CD4-positive, CD25-positive, alpha-beta regulatory T cell (primary cell): ENCODE measurements at regions not wholly inside any gene's neighbourhood (a gene's known extent, or its start where the extent isn't known, plus 50 kb on each side); places are given as distances from the start of the nearest gene placed in this dataset.
A peak's percentile ranks its signal among the peaks of the same experiment; 100 is the strongest.
"Not testable (repeated sequence)": the region's sequence is repeated elsewhere in the genome, so short reads cannot be mapped to it uniquely, and the experiment has no call there.

Source experiments
- ATAC-seq, 2 donors: fragments of 150-1000 bp; cut with Tn5 transposase; one replicate each; pipeline ENCODE4 v1.10.0; 2021; ENCODE audit warnings: low read depth in 2 of 2, moderate number of reproducible peaks in 2 of 2, moderate library complexity in 1 of 2
- DNase-seq, 3 donors: peaks; one replicate each; pipeline versions ENCODE4 v3.0.0 to v3.0.0-alpha.2; 2012 to 2022; ENCODE audit warnings: mixed read lengths in 1 of 3
- H3K27ac ChIP-seq: one replicate; pipeline ENCODE4 v1.7.0; 2013; ENCODE audit warnings: mild to moderate bottlenecking, low read length; ENCODE audit not compliant: insufficient read depth, poor library complexity, severe bottlenecking
- H3K27me3 ChIP-seq: one replicate; pipeline ENCODE4 v1.7.0; 2013; ENCODE audit warnings: low read length; ENCODE audit not compliant: control insufficient read depth, insufficient read depth
- H3K36me3 ChIP-seq: one replicate; pipeline ENCODE4 v1.7.0; 2013; ENCODE audit warnings: mild to moderate bottlenecking, low read length, moderate library complexity; ENCODE audit not compliant: control insufficient read depth, insufficient read depth
- H3K4me1 ChIP-seq: 2 replicates; pipeline ENCODE4 v1.7.0; 2013; ENCODE audit warnings: mild to moderate bottlenecking, low read length; ENCODE audit not compliant: insufficient read depth, control insufficient read depth, poor library complexity, severe bottlenecking
- H3K4me3 ChIP-seq: one replicate; pipeline ENCODE4 v1.7.0; 2013; ENCODE audit warnings: low read depth, mild to moderate bottlenecking, low read length, moderate library complexity
- H3K9me3 ChIP-seq, 2 experiments: 1 replicate in 1 of 2; 2 replicates in 1 of 2; pipeline ENCODE4 v1.7.0; 2013; ENCODE audit warnings: low read length in 2 of 2, mild to moderate bottlenecking in 1 of 2, moderate library complexity in 1 of 2; ENCODE audit not compliant: control insufficient read depth in 2 of 2
- H3K27ac Mint-ChIP-seq, 3 donors: one replicate each; pipeline ENCODE4 v1.8.0; 2020 to 2022; ENCODE audit warnings: mild to moderate bottlenecking in 3 of 3, mixed read lengths in 3 of 3, moderate library complexity in 2 of 3
- H3K27me3 Mint-ChIP-seq: one replicate; pipeline ENCODE4 v1.8.0; 2022; ENCODE audit warnings: mild to moderate bottlenecking, mixed read lengths
- H3K36me3 Mint-ChIP-seq: one replicate; pipeline ENCODE4 v1.8.0; 2020; ENCODE audit warnings: mixed read lengths
- H3K4me1 Mint-ChIP-seq, 4 donors: one replicate each; pipeline ENCODE4 v1.8.0; 2020 to 2022; ENCODE audit warnings: mixed read lengths in 4 of 4, mild to moderate bottlenecking in 1 of 4
- H3K4me3 Mint-ChIP-seq, 4 donors: one replicate each; pipeline ENCODE4 v1.8.0; 2020 to 2022; ENCODE audit warnings: mild to moderate bottlenecking in 4 of 4, mixed read lengths in 4 of 4, moderate library complexity in 3 of 4
- H3K9me3 Mint-ChIP-seq, 7 donors: one replicate each; pipeline ENCODE4 v1.8.0; 2020 to 2022; ENCODE audit warnings: mixed read lengths in 7 of 7, mild to moderate bottlenecking in 3 of 7, moderate library complexity in 2 of 7

DNA sequence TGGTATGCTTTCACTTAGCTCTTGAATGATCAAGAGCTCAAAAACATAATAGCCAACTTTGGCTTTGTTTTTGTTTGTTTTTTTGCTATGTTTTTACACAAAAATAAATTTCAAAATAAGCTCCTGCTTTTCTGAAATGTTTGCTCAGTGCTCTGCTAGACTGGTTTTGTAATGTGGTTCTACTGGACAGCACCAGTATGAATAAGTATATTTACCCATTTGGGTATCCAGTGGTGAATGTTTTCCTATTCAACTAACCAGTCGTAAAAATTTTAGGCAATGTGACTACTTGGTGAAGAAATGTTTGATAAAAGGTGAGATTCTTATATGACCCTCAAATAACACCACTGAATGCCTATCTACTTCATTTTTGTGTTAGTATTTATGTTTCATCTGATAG is 308.6 kb downstream of the PTPRC start:
- Mint-ChIP-seq H3K27me3 (peaks cover 4% of the 10 kb centered on the region), H3K27ac (no peak overlapping the region), H3K9me3 (peaks cover 0 to 4% (median 0%) of the 10 kb centered on the region in 7 donors), H3K4me1 (no peaks in the 10 kb centered on the region), H3K4me3 (no peak overlapping the region), H3K36me3 (no peaks in the 10 kb centered on the region)
- Histone ChIP-seq H3K4me3 (no peak overlapping the region), H3K27ac (no peak overlapping the region), H3K4me1 (no peaks in the 10 kb centered on the region), H3K9me3 (no peaks in the 10 kb centered on the region), H3K36me3 (no peaks in the 10 kb centered on the region), H3K27me3 (no peaks in the 10 kb centered on the region)
- DNase-seq (no peak), ATAC-seq (no peak)

DNA sequence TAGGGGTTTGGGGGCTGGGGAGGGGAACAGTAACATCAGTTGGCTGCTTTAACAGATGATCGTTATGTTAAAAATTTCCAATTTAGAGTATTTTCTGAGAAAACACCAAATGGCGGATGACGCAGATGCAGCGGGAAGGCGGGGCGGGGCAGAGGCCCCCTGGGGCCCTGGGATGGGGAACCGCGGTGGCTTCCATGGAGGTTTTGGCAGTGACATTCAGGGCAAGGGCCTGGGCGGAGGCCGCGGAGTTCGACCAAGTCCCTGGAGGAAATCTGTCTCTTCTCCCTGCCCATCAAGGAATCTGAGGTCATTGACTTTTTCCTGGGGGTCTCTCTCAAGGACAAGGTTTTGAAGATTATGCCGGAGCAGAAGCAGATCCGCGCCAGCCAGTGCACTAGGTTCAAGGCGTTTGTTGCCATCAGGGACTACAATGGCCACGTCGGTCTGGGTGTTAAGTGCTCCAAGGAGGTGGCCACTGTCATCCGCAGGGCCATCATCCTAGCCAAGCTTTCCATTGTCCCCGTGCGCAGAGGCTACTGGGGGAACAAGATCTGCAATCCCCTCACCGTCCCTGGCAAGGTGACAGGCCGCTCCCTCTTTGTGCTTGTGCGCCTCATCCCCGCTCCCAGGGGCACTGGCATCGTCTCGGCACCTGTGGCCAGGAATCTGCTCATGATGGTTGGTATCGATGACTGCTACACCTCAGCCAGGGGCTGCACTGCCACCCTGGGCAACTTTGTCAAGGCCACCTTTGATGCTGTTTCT is 310.2 kb downstream of the PTPRC start:
- Histone ChIP-seq H3K36me3 (no peaks in the 10 kb centered on the region), H3K27ac (no peak overlapping the region), H3K9me3 (no peaks in the 10 kb centered on the region), H3K4me1 (no peaks in the 10 kb centered on the region), H3K4me3 (no peak overlapping the region), H3K27me3 (no peaks in the 10 kb centered on the region)
- Mint-ChIP-seq H3K27me3 (peaks cover 4% of the 10 kb centered on the region), H3K9me3 (peaks cover 0 to 4% (median 0%) of the 10 kb centered on the region in 7 donors), H3K4me3 (no peak overlapping the region), H3K4me1 (no peaks in the 10 kb centered on the region), H3K36me3 (no peaks in the 10 kb centered on the region), H3K27ac (no peak overlapping the region)
- DNase-seq, result no peak
- ATAC-seq, result no peak

DNA sequence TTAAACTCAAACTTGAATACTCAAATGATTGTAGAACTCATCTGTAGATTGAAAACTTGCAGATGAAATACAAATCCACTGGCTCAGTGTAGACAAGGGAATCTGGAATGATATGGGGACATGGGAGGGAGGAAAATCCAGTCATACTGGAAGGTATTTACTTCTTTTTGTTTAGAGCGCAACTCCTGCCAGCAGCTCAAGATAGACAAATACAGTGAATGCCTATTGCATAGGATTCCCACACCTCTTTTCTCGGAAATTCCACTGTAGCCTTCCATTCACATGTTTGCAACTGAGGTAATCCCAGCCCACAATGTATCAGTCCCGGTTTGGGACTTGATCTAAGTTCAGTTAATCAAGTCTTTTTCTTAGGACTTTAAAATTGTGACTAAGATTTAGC is 311.2 kb downstream of the PTPRC start:
- H3K27me3 ChIP-seq, result no peaks in the 10 kb centered on the region
- DNase-seq (no peak), ATAC-seq (no peak)
- Mint-ChIP-seq H3K4me1 (no peaks in the 10 kb centered on the region), H3K27me3 (peaks cover 4% of the 10 kb centered on the region), H3K36me3 (no peaks in the 10 kb centered on the region), H3K27ac (no peak overlapping the region), H3K9me3 (peaks cover 0 to 9% (median 3%) of the 10 kb centered on the region in 7 donors), H3K4me3 (peak overlapping the region in 1 of 4 donors; percentile 68)
- H3K9me3 ChIP-seq, result no peaks in the 10 kb centered on the region
- H3K27ac ChIP-seq, result no peak overlapping the region
- H3K36me3 ChIP-seq, result no peaks in the 10 kb centered on the region
- H3K4me1 ChIP-seq, result no peaks in the 10 kb centered on the region
- H3K4me3 ChIP-seq, result no peak overlapping the region

GRCh38 chr1:198955085-198955484 is 316.2 kb downstream of the PTPRC start:
- DNase-seq (no peak), ATAC-seq (no peak)
- Histone ChIP-seq H3K27me3 (no peaks in the 10 kb centered on the region), H3K4me1 (no peaks in the 10 kb centered on the region), H3K9me3 (no peaks in the 10 kb centered on the region), H3K36me3 (no peaks in the 10 kb centered on the region), H3K27ac (no peak overlapping the region), H3K4me3 (no peak overlapping the region)
- Mint-ChIP-seq H3K27me3 (no peaks in the 10 kb centered on the region), H3K36me3 (no peaks in the 10 kb centered on the region), H3K4me3 (no peak overlapping the region), H3K27ac (no peak overlapping the region), H3K4me1 (peaks cover 7 to 13% (median 11%) of the 10 kb centered on the region in 4 donors), H3K9me3 (peaks cover 0 to 9% (median 5%) of the 10 kb centered on the region in 7 donors)

DNA sequence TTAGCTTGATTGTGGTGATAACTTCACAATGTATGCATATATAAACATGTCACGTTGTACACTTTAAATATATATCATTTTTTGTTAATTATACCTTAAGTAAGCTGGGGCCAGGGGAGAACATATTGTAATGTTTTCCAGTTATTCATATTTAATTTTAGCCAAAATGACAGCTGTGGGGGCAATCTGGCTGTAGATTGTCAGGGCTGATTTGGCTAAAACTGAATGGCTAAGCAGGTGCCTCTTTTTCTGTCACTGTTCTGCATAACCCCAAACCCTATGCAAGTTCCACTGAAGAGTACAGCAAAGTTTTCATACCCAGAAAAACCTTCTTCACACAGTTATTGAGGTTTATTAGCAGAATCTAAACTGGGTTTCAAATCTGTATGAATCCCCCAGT is 318.2 kb downstream of the PTPRC start:
- Histone ChIP-seq H3K27me3 (no peaks in the 10 kb centered on the region), H3K27ac (no peak overlapping the region), H3K4me3 (no peak overlapping the region), H3K36me3 (no peaks in the 10 kb centered on the region), H3K4me1 (no peaks in the 10 kb centered on the region), H3K9me3 (no peaks in the 10 kb centered on the region)
- Mint-ChIP-seq H3K4me3 (no peak overlapping the region), H3K4me1 (peaks cover 7 to 14% (median 13%) of the 10 kb centered on the region in 4 donors), H3K9me3 (peaks cover 0 to 7% (median 5%) of the 10 kb centered on the region in 7 donors), H3K27me3 (no peaks in the 10 kb centered on the region), H3K36me3 (no peaks in the 10 kb centered on the region), H3K27ac (no peak overlapping the region)
- DNase-seq (no peak), ATAC-seq (no peak)

DNA sequence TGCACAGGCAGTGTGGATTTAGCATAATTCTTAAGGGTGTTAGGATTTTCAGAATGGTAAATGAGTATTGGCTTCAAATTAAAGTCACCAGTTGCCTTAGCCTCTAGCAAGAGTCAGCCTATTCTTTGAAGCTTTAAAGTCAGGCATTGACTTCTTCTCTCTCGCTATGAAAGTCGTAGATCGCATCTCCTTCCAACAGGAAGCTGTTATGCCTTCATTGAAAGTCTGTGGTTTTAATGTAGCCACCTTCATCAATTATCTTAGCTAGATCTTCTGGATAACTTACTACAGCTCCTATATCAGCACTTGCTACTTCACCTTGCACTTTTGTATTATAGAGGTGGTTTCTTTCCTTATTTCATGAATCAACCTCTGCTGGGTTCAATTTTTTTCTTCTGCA is 320.2 kb downstream of the PTPRC start:
- Mint-ChIP-seq H3K9me3 (peaks cover 3 to 11% (median 7%) of the 10 kb centered on the region in 7 donors), H3K4me1 (peaks cover 12 to 22% (median 22%) of the 10 kb centered on the region in 4 donors)

DNA sequence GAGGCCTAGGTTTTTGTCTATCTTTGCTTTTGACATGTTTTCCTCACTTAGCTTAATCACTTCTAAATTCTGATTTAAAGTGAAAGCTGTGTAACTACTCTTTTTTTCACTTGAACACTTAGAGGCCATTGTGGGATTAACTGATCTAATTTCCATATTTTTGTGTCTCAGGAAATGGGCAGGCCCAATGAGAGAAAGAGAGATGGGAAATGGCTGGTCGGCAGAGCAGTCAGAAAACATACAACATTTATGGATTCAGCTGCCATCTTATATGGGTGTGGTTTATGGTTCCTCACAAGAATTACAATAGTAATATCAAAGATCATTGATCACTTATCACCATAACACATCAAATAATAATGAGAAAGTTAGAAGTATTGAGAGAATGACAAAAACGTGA is 320.8 kb downstream of the PTPRC start:
- DNase-seq (no peak), ATAC-seq (no peak)
- H3K27ac ChIP-seq, result no peak overlapping the region
- Mint-ChIP-seq H3K9me3 (peaks cover 2 to 15% (median 5%) of the 10 kb centered on the region in 7 donors), H3K4me1 (peaks cover 12 to 28% (median 24%) of the 10 kb centered on the region in 4 donors), H3K36me3 (no peaks in the 10 kb centered on the region), H3K4me3 (no peak overlapping the region), H3K27me3 (peaks cover 4% of the 10 kb centered on the region), H3K27ac (peak overlapping the region in 1 of 3 donors; percentile 25)
- no peaks in the 10 kb centered on the region for H3K36me3 ChIP-seq
- no peaks in the 10 kb centered on the region for H3K9me3 ChIP-seq
- no peaks in the 10 kb centered on the region for H3K27me3 ChIP-seq
- H3K4me1 ChIP-seq, result no peaks in the 10 kb centered on the region
- no peak overlapping the region for H3K4me3 ChIP-seq

More for the DNA sequence above, 320.2 kb downstream of the PTPRC start:
- Mint-ChIP-seq H3K4me3 (no peak overlapping the region), H3K36me3 (no peaks in the 10 kb centered on the region), H3K27me3 (peaks cover 4% of the 10 kb centered on the region), H3K27ac (peak overlapping the region in 2 of 3 donors; percentile 2 to 25)
- H3K36me3 ChIP-seq, result no peaks in the 10 kb centered on the region
- no peaks in the 10 kb centered on the region for H3K4me1 ChIP-seq
- no peaks in the 10 kb centered on the region for H3K27me3 ChIP-seq
- no peak overlapping the region for H3K27ac ChIP-seq
- H3K9me3 ChIP-seq, result no peaks in the 10 kb centered on the region
- H3K4me3 ChIP-seq, result no peak overlapping the region
- DNase-seq (peak in 1 of 3 donors; percentile 24), ATAC-seq (peak in 1 of 2 donors; percentile 37)

GRCh38 chr1:198963796-198964195 is 325.0 kb downstream of the PTPRC start:
- not testable (repeated sequence) for DNase-seq, H3K27me3 Mint-ChIP-seq, H3K4me3 Mint-ChIP-seq, H3K27ac ChIP-seq, H3K4me3 ChIP-seq, ATAC-seq, H3K36me3 Mint-ChIP-seq, H3K9me3 ChIP-seq, H3K4me1 ChIP-seq, H3K36me3 ChIP-seq, H3K27me3 ChIP-seq
- H3K9me3 Mint-ChIP-seq, result peaks cover 4 to 21% (median 7%) of the 10 kb centered on the region in 7 donors
- peaks cover 12 to 31% (median 23%) of the 10 kb centered on the region in 4 donors for H3K4me1 Mint-ChIP-seq
- peak overlapping the region in 1 of 3 donors; percentile 47 for H3K27ac Mint-ChIP-seq
